ENCODE measurements at regions not wholly inside any gene's neighbourhood (a gene's known extent, or its start where the extent isn't known, plus 50 kb on each side); places are given as distances from the start of the nearest gene placed in this dataset.

DNA sequence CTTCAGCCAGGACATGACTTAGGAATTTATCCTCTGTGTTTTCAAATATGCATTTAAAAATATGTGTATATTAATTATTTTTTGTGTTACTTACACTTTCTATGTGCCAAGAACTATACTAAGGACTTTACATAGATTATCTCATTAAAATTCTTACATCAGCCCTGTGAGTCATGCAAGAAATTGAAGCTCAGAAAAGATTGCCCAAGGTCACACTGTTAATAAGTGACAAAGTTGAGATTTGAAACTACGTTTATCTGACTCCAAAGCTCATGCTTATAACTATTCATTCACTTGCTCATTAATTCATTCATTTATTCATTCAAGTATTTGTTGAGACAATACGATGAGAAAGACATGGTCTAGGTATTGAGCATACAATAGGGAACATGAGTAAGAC lies 62.9 kb upstream of the CHRDL1 start:
- DNase-seq (ENCODE audit: low read depth): no peak

DNA sequence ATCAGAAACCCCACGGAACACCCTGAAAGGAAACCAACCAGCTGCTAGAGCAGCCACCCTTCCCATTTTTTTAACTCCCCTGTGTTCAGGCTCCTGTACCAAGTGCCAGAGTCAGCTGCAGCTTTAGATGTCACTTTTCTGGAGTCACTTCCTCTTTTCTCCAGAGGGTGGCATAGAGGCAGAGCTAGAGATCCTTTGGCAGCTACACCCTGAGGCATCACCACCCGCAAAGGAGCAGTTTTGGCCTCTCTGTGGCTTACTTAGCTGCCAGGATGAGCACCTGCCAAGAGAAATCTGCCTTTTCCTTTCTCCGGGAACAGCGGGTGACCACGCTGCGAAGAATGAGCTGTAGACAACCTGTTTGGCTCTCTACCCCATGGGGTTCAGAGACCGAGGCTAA lies 58.0 kb upstream of the CHRDL1 start:
- peak; percentile 6 for DNase-seq (ENCODE audit: low read depth)

DNA sequence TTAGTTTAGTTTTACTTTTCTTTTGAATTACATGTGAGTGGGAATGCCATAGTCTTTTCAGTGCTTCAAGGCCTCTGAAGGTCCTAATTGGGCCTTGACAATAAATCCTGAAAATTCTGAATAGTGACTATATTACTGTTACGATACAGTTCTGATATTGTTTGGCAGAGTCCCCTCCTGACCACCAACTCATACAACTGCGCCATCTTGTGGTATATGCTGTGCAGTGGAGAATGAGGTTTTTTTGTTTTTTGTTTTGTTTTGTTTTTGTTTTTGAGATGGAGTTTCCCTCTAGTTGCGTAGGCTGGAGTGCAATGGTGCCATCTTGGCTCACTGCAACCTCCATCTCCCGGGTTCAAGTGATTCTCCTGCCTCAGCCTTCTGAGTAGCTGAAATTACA lies 56.6 kb upstream of the CHRDL1 start:
- DNase-seq (ENCODE audit: low read depth): no peak

DNA sequence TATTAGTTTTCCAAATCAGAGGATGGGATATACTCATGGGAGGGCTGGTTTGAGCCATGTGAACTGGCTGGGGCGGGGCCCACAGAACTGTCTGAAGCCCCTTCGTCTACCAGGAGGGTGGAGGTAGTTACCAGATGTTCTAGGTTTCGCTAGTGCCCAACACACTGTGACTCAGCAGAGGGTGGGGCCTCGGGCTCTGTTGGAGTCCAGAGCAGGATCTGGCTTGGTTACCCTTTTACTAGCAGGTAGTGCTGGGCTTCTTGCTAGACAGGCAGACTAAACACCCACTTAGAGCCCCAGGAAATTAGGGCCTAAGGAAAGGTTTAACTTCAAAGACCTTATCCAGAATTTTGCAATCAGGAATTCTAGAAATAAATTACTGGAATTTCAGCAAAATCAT lies 56.2 kb upstream of the CHRDL1 start:
- DNase-seq (ENCODE audit: low read depth): peak; percentile 26

DNA sequence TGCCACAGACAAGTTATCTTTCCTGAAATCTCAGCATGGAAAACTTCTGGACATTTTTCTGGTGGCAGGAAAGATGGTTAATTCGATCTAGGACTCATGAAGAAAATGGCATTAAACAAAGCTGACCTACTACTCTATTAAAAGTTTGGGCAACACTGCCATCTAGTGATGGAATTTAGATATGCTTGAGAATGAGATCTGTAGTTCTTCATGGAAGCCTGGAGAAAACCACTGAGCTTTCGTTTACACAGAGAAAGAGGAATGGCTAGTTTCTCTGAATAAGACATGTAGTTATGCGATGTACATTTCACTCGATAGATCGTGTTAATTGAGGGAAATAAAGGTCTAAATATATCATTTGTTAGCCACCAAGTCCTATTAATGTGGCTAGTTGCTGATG lies 51.7 kb upstream of the CHRDL1 start:
- peak; percentile 32 for DNase-seq (ENCODE audit: low read depth)

DNA sequence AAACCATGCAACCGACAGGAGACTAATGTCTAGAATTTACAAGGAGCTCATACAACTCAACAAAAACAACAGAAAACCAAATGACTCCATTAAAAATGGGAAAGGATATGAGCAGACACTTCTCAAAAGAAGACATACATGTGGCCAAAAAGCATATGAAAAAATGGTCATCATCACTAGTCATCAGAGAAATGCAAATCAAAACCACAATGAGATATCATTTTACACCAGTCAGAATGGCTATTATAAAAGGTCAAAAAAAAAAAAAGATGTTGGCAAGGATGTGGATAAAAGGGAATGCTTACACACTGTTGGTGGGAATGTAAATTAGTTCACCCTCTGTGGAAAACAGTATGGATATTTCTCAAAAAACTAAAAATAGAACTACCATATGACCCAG lies 50.5 kb upstream of the CHRDL1 start:
- no peak for DNase-seq (ENCODE audit: low read depth)
